H54 (cell line): ENCODE measurements at regions not wholly inside any gene's neighbourhood (a gene's known extent, or its start where the extent isn't known, plus 50 kb on each side); places are given as distances from the start of the nearest gene placed in this dataset.
"Not testable (repeated sequence)": the region's sequence is repeated elsewhere in the genome, so short reads cannot be mapped to it uniquely, and the experiment has no call there.

Experiments
- DNase-seq: peaks from one replicate; pipeline ENCODE4 v3.0.0; 2011; ENCODE audit warnings: low spot score, mixed read lengths; ENCODE audit not compliant: insufficient read length
- FAIRE-seq: peaks from 3 replicates; lab custom pipeline; 2011; peaks lifted over from hg19 to GRCh38; lab: Jason Lieb, UNC
- POLR2A ChIP-seq: IDR thresholded peaks from 2 replicates; pipeline ENCODE4 v1.6.1; 2011; ENCODE audit warnings: low read depth, mild to moderate bottlenecking, low read length

DNA sequence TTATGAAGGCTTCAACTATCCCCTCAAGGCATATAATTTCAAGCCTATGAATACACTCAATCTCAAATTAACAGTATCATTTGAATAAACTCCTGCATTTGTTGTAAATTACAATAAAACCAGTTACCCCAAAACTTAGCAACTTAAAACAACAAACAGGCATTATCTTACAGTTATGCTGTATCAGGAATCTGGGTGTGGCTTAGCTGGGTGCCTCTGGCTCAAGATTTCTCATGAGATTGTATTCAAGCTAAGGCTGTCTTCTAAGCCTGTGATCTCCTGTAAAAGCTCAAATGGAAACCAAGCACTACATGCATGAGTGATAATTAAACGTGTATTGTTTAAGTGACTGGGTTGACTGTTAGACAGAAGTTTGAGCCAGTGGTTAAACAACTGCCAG, 341.0 kb upstream of the PHF14 start:
- FAIRE-seq (no peak), DNase-seq (no peak)
- TF ChIP-seq POLR2A: no peak

DNA sequence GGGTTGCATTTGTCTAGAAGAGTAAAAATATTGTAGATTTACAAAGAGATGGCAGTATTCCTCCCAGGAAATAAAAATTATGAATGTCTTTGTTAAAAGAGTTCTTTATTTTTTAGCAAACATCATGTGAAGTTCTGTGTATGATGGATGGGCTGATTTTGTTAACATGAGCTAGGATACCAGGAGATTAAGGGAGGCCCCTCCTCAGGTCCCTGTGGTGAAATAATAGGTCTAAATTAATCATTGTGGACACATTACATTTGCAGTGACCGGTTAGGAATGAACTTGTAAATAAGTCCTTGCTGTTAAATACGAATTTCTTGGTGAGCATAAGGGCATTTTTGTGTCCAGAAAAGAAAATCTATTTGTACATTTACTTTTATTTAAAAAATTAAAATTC, 339.4 kb upstream of the PHF14 start:
- DNase-seq (no peak), FAIRE-seq (no peak)
- no peak for TF ChIP-seq POLR2A

- FAIRE-seq: no peak
- DNase-seq: no peak
- no peak for TF ChIP-seq POLR2A
Measured at GRCh38 chr7:10637991-10638390, 335.7 kb upstream of the PHF14 start.

DNA sequence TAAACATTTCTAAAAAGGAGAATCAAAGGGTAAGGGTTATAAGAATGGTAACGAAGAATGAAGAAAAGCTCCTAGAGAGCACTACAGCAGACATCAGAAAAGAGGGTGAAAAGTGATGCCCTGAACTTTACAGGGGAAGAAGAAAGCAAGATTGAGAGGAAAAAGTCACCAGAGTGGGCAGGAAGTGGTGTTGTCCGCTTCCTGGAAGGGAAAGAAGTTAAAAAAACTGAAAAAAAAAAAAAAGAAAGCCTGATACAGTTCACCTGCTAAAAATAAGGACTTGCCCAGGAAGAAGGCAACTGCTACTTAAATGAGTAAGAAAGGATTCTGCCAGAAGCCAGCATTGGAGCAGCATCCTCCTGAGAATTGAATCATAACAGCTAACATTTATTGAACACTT, 330.1 kb upstream of the PHF14 start:
- DNase-seq (no peak), FAIRE-seq (no peak)
- no peak for TF ChIP-seq POLR2A

DNA sequence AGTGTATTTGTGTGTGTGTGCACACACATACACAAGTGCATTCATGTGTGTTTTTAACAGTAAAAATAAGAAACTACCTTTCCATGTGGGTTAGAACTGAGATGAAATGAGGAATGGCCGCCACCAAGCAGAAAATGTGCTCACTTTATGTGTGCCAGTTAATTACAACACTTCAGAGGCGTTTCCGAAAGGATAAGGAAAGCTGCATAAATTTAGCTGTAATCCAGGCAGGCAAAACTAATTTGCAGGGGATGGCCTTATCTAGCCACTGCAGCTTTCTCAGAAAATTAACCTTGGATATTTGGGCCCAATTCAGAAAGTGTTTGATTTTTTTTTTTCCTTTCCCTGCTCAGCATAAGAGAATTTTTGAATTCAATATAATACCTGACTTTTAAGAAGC, 328.8 kb upstream of the PHF14 start:
- TF ChIP-seq POLR2A: no peak
- FAIRE-seq: no peak
- no peak for DNase-seq

GRCh38 chr7:10646194-10646593, 327.5 kb upstream of the PHF14 start:
- no peak for TF ChIP-seq POLR2A
- FAIRE-seq (no peak), DNase-seq (no peak)

DNA sequence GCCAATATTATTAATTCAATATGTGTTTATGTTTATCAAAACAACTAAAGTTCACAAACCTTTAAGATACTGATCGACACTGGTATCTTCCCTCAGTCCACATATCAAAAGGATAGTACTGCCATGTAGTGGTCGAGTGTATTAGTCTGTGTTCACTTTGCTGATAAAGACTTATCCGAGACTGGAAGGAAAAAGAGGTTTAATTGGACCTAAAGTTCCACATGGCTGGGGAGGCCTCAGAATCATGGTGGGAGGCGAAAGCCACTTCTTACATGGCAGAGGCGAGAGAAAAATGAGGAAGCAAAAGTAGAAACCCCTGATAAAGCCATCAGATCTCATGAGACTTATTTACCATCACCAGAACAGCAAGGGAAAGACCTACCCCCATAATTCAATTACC, 325.4 kb upstream of the PHF14 start:
- no peak for FAIRE-seq
- DNase-seq: no peak
- TF ChIP-seq POLR2A: no peak

DNA sequence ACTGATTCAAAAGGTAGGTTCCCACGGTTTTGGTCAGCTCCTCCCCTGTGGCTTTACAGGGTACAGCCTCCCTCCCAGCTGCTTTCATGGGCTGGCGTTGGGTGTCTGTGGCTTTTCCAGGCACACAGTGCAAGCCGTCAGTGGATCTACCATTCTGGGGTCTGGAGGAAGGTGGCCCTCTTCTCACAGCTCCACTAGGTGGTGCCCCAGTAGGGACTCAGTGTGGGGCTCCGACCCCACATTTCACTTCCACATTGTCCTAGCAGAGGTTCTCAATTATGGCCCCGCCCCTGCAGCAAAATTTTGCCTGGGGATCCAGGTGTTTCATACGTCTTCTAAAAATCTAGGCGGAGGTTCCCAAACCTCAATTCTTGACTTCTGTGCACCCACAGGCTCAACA, 324.6 kb upstream of the PHF14 start:
- DNase-seq, FAIRE-seq: not testable (repeated sequence)

- DNase-seq (no peak), FAIRE-seq (peak; percentile 65)
- no peak for TF ChIP-seq POLR2A
Measured at GRCh38 chr7:10655031-10655430, 318.6 kb upstream of the PHF14 start.

GRCh38 chr7:10657201-10657600, 316.5 kb upstream of the PHF14 start:
- no peak for FAIRE-seq
- DNase-seq: no peak
- no peak for TF ChIP-seq POLR2A

DNA sequence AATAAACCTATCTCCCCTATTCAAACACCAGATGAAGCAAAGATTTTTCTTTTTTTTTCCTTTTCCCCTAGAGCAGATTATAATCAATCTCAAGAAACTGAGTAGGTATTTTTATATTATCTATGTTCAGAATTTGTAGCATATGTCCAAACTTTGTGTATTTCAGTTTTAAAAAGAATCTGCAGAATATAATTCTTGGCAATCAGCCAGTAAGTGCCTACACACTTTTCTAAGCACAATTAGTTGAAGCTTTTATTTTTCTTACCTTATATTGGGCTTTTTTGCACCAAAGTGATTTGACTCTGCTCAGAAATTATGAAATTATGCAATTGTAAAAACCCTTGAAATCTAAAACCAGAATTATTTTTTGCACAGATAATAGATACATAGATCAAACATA, 315.8 kb upstream of the PHF14 start:
- DNase-seq: no peak
- TF ChIP-seq POLR2A: no peak
- FAIRE-seq: no peak

GRCh38 chr7:10662491-10662890, 311.2 kb upstream of the PHF14 start:
- FAIRE-seq: no peak

DNA sequence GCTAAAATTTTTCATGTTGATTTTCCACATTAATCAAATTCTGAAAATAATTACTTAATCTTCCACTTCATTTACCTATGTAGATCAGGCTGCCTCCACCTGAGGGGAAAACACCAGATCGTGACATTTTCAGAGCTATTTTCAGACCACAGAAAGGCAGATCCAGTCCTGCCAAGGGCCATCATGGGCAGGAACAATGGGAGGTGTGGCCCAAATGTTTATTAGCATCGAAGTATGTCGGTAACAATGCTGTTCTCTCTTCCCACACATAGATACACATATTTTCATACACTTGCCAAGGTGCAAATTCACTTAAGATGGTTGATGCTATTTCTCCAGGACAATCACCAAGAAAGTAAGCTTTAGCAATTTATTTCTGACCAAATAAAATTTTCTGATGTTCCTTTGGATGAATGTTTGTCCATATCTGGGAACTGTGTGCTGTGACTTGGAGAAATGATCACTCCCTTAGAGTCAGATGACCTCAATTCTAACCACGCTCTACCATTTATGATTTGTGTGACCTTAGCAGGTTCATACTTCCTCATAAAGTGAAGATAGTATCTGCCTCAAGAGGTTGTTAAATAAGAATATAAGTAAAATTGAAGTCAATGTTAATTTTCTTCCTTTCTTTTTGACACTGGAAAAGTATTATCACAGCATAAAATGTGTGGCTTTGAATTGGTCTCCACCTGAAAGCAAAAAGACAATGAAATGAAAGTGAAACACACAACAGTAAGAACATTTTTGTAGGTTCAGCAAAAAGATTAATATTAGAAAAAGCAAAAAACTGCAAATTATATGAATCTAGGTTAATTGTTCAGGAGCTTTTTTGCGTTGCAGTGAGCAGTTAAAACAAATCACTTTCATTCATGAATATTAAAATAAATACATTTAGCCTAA, 310.4 kb upstream of the PHF14 start:
- no peak for TF ChIP-seq POLR2A
- peak; percentile 86 for FAIRE-seq
- no peak for DNase-seq

More at GRCh38 chr7:10662491-10662890, 311.2 kb upstream of the PHF14 start:
- no peak for TF ChIP-seq POLR2A
- no peak for DNase-seq

DNA sequence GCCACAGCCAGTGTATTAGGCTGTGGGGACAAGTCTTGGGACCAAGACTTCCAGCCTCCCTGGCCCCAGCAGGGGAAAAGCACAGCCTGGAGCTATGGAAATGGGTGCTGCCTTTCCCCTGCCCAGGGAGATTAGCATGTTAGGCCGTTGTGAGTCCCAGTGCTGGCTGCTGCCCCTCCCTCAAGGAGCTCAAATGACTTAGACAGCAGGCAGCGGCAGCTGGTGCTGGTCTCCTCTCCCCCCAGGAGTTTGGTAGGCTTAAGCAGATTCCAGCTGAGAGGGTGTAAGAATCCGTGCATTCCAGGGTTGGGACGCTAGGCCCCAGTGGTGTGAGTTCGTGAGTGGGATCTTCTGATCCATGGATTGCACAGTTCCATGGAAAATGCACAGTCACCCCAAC, 301.5 kb upstream of the PHF14 start:
- DNase-seq: no peak
- FAIRE-seq: no peak

DNA sequence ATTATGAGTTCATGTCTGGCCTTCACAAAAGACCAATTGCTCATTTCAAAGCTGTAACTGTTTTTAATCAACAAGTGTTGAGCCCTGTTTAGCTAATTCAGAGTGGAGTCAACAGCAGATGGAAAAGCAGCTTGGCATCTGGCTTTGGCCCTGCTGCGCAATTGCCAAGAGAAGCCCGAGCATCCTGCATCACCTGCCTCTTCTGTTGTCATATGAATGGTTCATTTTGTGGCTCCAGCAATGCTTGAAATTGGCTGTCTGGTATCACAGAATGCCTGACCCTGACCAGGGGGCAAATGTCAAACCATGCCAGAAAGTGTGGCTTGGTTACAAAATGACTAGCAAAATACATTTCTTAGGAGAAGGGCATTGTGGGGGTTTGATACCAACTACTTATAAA, 296.5 kb upstream of the PHF14 start:
- DNase-seq (no peak), FAIRE-seq (no peak)
- no peak for TF ChIP-seq POLR2A

More for the DNA sequence above, 301.5 kb upstream of the PHF14 start:
- no peak for TF ChIP-seq POLR2A
